Coronary artery (tissue), 2 donors: ENCODE measurements at regions not wholly inside any gene's neighbourhood (a gene's known extent, or its start where the extent isn't known, plus 50 kb on each side); places are given as distances from the start of the nearest gene placed in this dataset.
"Not testable (repeated sequence)": the region's sequence is repeated elsewhere in the genome, so short reads cannot be mapped to it uniquely, and the experiment has no call there.

Source experiments
- DNase-seq: peaks from one replicate; pipeline ENCODE4 v3.0.0-alpha.2; 2017; ENCODE audit warnings: low spot score
- H3K27ac ChIP-seq, 2 donors: fragments of 200-600 bp; sonication (generic); one replicate each; pipeline ENCODE4 v1.5.1; 2016 to 2019
- H3K4me3 ChIP-seq: fragments of 200-600 bp; sonication (generic); 2 replicates; pipeline ENCODE4 v1.5.1; 2016; ENCODE audit warnings: mild to moderate bottlenecking, moderate library complexity
- TF ChIP-seq, protein P1 (sequence below): fragments of 200-600 bp; sonication (generic); IDR thresholded peaks from one replicate; pipeline ENCODE4 v1.5.1; 2019; ENCODE audit warnings: antibody characterized with exemption

DNA sequence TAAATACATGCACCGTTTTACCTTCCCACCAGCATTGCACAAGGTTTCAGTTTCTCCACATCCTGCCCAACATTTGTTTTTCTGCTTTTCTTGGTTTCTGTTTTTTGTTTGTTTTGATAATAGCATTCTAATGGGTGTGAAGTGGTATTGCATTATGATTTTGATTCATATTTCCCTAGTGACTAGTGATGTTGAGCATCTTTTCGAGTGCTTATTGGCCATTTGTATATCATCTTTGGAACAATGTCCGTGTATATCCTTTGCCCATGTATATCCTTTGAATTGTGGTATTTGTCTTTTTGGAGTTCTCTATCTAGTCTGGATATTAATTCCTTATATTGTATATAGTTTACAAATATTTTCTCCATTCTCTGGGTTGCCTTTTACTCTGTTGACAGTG, 2914.8 kb upstream of the OR11H1 start:
- H3K27ac ChIP-seq, result no peak overlapping the region
- no peak overlapping the region for H3K4me3 ChIP-seq
- DNase-seq, result no peak
- TF ChIP-seq, protein P1, sequence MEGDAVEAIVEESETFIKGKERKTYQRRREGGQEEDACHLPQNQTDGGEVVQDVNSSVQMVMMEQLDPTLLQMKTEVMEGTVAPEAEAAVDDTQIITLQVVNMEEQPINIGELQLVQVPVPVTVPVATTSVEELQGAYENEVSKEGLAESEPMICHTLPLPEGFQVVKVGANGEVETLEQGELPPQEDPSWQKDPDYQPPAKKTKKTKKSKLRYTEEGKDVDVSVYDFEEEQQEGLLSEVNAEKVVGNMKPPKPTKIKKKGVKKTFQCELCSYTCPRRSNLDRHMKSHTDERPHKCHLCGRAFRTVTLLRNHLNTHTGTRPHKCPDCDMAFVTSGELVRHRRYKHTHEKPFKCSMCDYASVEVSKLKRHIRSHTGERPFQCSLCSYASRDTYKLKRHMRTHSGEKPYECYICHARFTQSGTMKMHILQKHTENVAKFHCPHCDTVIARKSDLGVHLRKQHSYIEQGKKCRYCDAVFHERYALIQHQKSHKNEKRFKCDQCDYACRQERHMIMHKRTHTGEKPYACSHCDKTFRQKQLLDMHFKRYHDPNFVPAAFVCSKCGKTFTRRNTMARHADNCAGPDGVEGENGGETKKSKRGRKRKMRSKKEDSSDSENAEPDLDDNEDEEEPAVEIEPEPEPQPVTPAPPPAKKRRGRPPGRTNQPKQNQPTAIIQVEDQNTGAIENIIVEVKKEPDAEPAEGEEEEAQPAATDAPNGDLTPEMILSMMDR, result no peak

DNA sequence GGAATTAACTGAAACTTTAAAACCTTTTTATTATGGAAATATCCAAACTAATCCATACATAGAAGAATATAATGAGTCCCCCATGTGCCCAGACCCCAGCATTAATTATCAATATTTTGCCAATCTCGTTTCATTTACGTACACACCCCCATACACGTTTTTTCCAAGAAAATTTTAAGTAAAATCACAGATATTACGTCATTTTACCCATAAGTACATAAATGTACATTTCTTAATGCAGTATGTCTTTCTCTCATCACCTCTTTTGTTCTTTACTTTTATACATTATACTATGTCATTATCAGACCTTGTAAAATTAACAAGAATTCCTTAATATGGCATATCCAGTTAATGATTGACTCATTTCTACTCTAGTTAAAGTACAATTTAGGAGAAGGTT, 2914.1 kb upstream of the OR11H1 start:
- not testable (repeated sequence) for DNase-seq, H3K27ac ChIP-seq, H3K4me3 ChIP-seq

DNA sequence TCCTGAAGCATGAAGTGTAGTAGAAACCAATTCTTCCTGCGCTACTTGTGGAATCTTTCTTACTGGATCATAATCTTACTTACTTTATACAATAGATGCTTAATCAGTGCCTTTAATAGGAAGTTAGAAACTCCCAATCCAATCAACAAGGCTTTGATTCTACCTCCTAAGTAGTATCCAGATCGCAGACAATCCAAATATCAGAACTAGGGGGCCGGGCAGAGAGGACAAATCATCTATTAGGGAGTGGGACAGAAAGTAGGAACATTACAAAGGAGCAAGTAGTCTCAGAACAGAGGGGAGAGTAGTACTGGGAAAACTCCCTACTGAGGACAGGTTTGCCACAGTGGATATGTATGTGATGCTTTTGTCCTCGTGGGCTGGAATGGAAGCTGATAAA, 2901.1 kb upstream of the OR11H1 start:
- DNase-seq, H3K4me3 ChIP-seq: not testable (repeated sequence)

DNA sequence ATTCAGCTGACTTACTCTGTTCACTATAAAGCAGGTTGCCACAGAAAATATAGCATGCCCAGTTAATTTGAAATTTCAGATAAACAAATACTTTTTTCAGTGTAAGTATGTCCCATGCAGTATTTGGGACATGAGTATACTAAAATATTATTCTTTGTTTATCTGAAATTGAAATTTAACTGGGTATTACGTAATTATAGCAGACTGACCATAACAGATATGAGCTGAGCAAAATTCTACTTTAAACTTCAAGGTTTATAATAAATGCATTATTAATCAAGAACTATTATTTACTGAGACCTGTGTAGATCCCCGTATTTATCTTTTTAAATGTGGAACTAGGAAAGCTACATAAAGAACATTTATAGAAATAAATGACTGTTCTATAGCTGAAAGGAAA, 2898.2 kb upstream of the OR11H1 start:
- H3K27ac ChIP-seq, H3K4me3 ChIP-seq, DNase-seq: not testable (repeated sequence)

More for the DNA sequence above, 2901.1 kb upstream of the OR11H1 start:
- H3K27ac ChIP-seq, result not testable (repeated sequence)

DNA sequence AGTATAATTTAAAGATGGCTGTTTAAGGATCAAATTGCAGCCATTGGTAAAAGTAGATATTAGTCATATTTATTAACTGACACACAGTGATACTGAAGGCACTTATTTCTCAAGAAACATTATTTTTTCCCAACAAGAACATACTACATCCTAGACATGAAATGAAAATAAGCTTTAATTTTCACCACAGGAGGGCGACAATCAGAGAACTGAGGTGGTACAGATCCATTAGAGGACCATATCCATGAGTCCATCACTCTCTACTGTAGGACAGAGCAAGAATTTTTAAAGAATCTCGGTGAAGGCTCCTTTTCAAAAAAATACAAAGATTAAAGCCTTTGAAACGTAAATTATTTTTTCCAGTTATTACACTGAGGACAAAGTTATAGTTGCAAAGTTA, 2897.0 kb upstream of the OR11H1 start:
- DNase-seq, H3K27ac ChIP-seq, H3K4me3 ChIP-seq: not testable (repeated sequence)

DNA sequence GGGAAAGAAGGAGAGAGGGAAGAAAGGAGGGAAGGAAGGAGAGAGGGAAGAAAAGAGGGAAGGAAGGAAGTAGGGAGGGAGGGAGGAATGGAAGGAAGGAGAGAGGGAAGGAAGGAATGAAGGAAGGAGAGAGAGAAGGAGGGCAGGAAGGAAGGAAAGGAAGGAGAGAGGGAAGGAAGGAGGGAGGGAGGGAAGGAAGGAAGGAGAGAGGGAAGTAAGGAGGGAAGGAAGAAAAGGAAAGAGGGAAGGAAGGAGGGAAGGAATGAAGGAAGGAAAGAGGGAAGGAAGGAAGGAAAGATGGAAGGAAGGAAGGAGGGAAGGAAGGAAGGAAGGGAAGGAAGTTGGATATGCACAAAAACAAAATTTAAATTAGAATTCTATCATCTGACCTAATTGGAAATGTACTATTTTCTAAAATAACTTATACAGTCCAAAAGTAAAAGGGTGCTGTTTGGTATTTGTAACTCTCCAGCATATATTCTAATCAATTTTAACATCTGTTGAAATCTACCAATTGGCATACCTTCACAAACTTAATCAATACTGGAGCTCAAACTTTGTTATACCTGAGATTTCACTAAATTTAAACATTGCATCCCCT, 2890.3 kb upstream of the OR11H1 start:
- H3K4me3 ChIP-seq, DNase-seq: not testable (repeated sequence)

DNA sequence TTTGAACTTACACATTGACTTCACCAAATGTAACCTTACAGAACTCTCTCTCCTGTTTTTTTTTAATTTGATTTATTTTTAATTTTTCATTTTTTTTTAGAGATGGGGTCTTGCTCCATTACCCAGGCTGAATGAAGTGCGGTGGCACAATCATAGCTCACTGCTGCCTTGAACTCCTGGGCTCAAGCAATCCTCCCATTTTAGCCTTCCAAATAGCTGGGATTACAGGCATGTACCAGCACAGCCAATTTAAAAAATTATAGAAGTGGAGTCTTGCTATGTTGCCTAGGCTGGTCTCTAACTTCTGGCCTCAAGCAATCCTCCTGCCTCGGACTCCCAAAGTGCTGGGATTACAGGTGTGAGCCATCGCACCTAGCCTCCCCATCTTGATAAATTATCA, 2889.7 kb upstream of the OR11H1 start:
- not testable (repeated sequence) for DNase-seq, H3K27ac ChIP-seq, H3K4me3 ChIP-seq

More for the DNA sequence above, 2890.3 kb upstream of the OR11H1 start:
- H3K27ac ChIP-seq, result not testable (repeated sequence)
